ENCODE measurements at regions not wholly inside any gene's neighbourhood (a gene's known extent, or its start where the extent isn't known, plus 50 kb on each side); places are given as distances from the start of the nearest gene placed in this dataset.

DNA sequence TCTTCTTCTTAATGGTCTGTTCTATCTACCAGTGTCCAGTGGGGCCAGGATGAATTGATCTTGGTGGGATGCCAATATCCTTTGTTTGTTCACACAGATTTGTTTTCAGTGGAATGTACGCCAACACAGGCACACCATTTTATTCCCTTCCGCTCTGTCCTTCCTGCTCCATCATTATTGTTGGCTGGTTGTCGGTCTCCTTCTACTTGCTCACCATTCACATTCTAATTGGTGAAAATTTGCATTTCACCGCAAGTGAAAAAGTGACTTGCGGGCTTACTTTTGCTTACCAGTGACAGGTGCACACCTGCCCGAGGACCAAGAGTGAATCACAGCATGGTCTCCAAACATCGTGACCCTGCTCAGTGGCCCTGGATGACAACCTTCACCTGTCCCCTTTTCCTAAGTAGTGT, 148.3 kb downstream of the NOC3L start:
- TF ChIP-seq, protein P1, sequence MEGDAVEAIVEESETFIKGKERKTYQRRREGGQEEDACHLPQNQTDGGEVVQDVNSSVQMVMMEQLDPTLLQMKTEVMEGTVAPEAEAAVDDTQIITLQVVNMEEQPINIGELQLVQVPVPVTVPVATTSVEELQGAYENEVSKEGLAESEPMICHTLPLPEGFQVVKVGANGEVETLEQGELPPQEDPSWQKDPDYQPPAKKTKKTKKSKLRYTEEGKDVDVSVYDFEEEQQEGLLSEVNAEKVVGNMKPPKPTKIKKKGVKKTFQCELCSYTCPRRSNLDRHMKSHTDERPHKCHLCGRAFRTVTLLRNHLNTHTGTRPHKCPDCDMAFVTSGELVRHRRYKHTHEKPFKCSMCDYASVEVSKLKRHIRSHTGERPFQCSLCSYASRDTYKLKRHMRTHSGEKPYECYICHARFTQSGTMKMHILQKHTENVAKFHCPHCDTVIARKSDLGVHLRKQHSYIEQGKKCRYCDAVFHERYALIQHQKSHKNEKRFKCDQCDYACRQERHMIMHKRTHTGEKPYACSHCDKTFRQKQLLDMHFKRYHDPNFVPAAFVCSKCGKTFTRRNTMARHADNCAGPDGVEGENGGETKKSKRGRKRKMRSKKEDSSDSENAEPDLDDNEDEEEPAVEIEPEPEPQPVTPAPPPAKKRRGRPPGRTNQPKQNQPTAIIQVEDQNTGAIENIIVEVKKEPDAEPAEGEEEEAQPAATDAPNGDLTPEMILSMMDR (IDR thresholded peaks at IDR 0.05 in 4 of 5, conservative IDR thresholded peaks at IDR 0.05 in 1 of 5) = no peak
- TF ChIP-seq POLR2A (IDR thresholded peaks at IDR 0.05) = no peak
